NT2/D1 (cell line): ENCODE measurements at regions not wholly inside any gene's neighbourhood (a gene's known extent, or its start where the extent isn't known, plus 50 kb on each side); places are given as distances from the start of the nearest gene placed in this dataset.

Experiments
- DNase-seq: peaks from one replicate; pipeline ENCODE4 v3.0.0-alpha.2; 2011; ENCODE audit warnings: low read depth, low spot score
- H3K27me3 ChIP-seq: 2 replicates; pipeline ENCODE4 v1.6.0; 2011; ENCODE audit warnings: mild to moderate bottlenecking; ENCODE audit not compliant: insufficient read length, insufficient read depth
- H3K36me3 ChIP-seq: 2 replicates; pipeline ENCODE4 v1.6.1; 2011; ENCODE audit warnings: mild to moderate bottlenecking, low read length, mixed read lengths; ENCODE audit not compliant: insufficient read depth, insufficient read length
- H3K4me1 ChIP-seq: 2 replicates; pipeline ENCODE4 v1.5.1; 2011; ENCODE audit not compliant: insufficient read depth, insufficient read length
- H3K4me3 ChIP-seq: 2 replicates; pipeline ENCODE4 v1.5.1; 2011; ENCODE audit warnings: low read depth; ENCODE audit not compliant: insufficient read length
- H3K9ac ChIP-seq: 2 replicates; pipeline ENCODE4 v1.6.0; 2011; ENCODE audit warnings: low read depth; ENCODE audit not compliant: insufficient read length
- H3K9me3 ChIP-seq: 2 replicates; pipeline ENCODE4 v1.5.1; 2011; ENCODE audit warnings: mild to moderate bottlenecking, low read length; ENCODE audit not compliant: insufficient read depth
- SUZ12 ChIP-seq: IDR thresholded peaks from 2 replicates; pipeline ENCODE4 v1.6.1; 2011; ENCODE audit not compliant: insufficient read length, insufficient read depth; ENCODE audit errors: extremely low read depth
- YY1 ChIP-seq: IDR thresholded peaks from 2 replicates; pipeline ENCODE4 v1.6.1; 2011; ENCODE audit not compliant: insufficient read length, insufficient read depth
- ZNF274 ChIP-seq: IDR thresholded peaks from 2 replicates; pipeline ENCODE4 v1.6.1; 2011; ENCODE audit warnings: mild to moderate bottlenecking, low read depth, low read length

DNA sequence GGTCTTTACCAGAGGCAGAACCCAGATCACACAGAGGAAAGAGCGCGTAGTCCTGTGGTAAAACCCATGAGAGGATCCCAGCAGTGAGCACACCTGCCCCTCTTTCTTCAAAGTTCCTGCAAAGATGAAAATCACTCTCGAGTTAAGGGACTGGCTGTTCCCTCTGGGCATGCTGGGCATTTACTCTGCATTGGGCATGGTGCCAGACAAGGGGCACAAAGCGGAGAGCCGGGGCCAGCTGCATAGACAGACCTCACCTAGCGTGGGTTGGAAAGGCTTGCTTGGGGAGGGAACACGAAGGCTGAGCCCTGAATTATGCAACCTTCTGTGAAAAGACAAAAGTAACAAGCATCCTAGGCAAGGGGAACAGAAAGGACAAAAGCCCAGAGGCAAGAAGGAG is 120.0 kb upstream of the TCERG1L start:
- Histone ChIP-seq H3K27me3 (no peaks in the 10 kb centered on the region), H3K4me3 (no peak overlapping the region), H3K9me3 (no peaks in the 10 kb centered on the region), H3K36me3 (no peaks in the 10 kb centered on the region), H3K9ac (no peak overlapping the region), H3K4me1 (peaks cover 5% of the 10 kb centered on the region)
- TF ChIP-seq YY1 = no peak
- no peak for TF ChIP-seq ZNF274
- no peak for TF ChIP-seq SUZ12
- DNase-seq = no peak

DNA sequence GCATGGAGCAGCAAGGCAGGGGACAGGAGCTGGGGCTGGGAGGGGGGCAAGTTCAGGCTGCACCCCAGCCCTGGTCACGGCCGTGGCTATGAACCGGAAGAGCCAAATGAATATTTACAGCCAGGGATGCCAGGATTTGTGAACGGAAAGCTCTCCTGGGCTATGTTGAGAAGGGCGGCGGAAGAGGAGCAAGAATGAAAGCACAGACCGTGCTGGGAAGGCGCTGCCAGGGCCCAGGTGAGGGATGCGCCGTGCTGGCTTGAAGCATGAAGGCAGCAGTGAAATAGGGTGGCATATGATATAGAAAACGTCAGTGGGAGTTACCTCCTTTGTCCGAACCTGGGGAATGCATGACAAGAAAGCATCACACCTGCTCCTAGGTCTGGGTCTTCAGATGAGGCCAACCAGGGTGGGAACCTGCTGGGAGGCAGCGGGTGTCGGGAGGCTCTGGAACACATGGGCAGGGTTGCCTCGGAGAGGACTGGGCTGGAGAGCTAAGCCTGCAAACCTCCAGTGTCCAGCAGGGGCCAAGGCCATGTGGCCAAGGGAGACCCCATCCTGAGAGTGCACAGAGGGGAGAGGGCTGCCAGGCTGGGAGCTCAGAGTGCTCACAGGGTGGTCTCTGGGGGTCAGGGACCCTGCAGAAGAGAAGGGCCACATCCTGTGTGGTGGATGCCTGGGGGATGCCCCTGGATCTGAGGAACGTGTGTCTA is 120.6 kb upstream of the TCERG1L start:
- Histone ChIP-seq H3K27me3 (no peaks in the 10 kb centered on the region), H3K9ac (no peak overlapping the region)

DNA sequence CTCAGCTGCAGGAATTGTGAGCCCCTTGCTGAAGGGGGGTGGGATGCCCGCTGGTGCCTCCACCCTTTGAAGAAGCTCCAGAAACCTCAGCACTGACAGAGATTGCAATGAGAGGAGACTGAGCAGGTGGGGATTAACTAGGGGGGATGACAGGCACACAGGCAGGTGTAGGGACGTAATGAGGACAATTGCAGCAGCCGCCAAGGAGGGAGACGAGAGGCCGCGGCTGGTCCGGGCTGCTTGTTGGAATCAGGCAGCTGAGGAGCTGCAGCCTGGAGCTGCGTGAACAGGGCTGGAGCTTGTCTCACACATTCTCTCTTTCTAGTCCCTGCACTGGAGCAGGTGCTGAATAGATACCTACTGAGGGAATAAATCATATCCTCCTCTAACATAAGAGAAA is 122.0 kb upstream of the TCERG1L start:
- no peak for DNase-seq
- TF ChIP-seq ZNF274 (no peak), SUZ12 (no peak), YY1 (no peak)
- Histone ChIP-seq H3K36me3 (no peaks in the 10 kb centered on the region), H3K4me3 (no peak overlapping the region), H3K27me3 (no peaks in the 10 kb centered on the region), H3K4me1 (peaks cover 4% of the 10 kb centered on the region), H3K9me3 (no peaks in the 10 kb centered on the region), H3K9ac (no peak overlapping the region)

More for the DNA sequence above, 120.6 kb upstream of the TCERG1L start:
- DNase-seq = no peak
- Histone ChIP-seq H3K9me3 (no peaks in the 10 kb centered on the region), H3K4me1 (peaks cover 2% of the 10 kb centered on the region), H3K36me3 (no peaks in the 10 kb centered on the region), H3K4me3 (no peak overlapping the region)
- no peak for TF ChIP-seq ZNF274
- TF ChIP-seq SUZ12 = no peak
- TF ChIP-seq YY1 = no peak

DNA sequence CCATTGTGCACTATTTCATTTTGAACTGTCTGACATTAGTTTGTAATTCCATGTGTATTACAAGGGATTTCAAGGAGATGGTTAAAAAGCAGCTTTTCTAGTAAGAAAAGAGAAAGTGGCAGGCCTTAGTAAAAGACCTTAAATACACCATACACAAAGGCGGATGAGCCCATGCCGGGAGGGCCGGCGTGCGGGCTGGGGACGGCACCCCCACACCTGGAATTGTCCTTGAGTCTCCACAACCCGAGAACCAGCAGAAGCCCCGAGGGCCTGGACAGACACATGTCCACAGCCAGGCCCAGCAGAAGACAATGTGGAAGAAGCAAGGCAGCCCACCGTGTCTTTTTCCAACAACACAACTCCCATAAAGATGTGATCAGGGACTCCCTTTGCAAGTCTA is 123.7 kb upstream of the TCERG1L start:
- no peak for DNase-seq
- TF ChIP-seq YY1 (no peak), ZNF274 (no peak), SUZ12 (no peak)
- H3K36me3 ChIP-seq = no peaks in the 10 kb centered on the region
- no peaks in the 10 kb centered on the region for H3K9me3 ChIP-seq
- H3K27me3 ChIP-seq = no peaks in the 10 kb centered on the region
- H3K4me3 ChIP-seq = no peak overlapping the region
- H3K4me1 ChIP-seq = peaks cover 4% of the 10 kb centered on the region
- no peak overlapping the region for H3K9ac ChIP-seq

DNA sequence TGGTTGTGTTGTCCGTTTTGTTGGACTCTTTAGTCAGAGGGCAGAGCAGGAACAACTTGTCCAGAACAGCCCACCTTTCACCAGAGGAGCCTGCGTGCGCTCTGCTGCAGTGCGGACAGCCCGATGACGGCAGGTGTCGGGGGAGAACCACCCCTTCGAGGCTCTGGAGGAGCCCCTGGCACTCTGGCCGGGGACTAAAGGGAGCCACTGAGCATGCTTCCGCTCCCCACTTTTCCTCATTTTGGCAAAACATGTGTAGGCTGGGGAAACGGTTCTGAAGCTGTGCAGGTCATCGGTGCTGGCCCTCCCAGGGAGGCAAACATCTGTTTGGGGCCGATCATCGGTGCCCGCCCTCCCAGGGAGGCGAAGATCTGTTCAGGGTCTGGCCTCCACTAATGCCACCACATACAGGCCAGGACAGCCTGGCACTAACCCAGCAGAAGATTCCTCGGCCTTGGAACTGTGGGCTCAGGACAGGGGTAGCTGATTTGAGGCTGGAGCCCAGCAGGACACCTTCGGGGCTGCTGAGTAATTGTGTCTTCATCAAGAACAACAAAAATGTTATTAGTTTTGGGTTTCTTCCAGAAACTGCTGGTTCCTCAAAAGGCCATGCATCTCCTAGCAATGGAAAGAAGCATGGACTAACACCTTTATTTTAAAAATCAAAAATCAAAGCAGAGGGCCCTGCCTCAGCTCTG is 124.4 kb upstream of the TCERG1L start:
- no peak for TF ChIP-seq ZNF274
- no peak for TF ChIP-seq SUZ12
- no peak for TF ChIP-seq YY1
- Histone ChIP-seq H3K36me3 (no peaks in the 10 kb centered on the region), H3K4me3 (no peak overlapping the region), H3K9ac (no peak overlapping the region), H3K9me3 (no peaks in the 10 kb centered on the region), H3K4me1 (peaks cover 4% of the 10 kb centered on the region), H3K27me3 (no peaks in the 10 kb centered on the region)
- no peak for DNase-seq

DNA sequence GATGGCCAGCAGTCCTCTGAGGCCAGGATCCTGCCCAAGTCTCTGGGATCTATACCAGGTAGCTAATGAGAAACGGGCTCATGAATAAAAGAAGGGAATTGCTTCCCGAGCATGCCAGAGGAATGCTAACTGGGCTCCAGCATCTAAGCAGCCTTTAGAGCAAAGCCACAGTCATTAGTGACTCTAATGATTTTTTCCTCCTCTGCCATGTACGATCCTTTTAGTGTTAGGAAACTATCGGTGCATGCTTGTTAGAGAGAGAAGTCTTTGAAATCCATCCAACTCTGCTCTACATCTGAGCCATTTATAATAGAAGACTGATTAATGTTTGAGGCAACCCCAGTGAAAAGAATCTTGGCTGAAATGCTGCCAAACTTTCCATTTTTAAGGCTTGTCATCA is 124.9 kb upstream of the TCERG1L start:
- TF ChIP-seq YY1 (no peak), ZNF274 (no peak), SUZ12 (no peak)
- DNase-seq = no peak
- H3K36me3 ChIP-seq = no peaks in the 10 kb centered on the region
- no peak overlapping the region for H3K9ac ChIP-seq
- H3K27me3 ChIP-seq = no peaks in the 10 kb centered on the region
- peaks cover 4% of the 10 kb centered on the region for H3K4me1 ChIP-seq
- no peak overlapping the region for H3K4me3 ChIP-seq
- H3K9me3 ChIP-seq = no peaks in the 10 kb centered on the region

DNA sequence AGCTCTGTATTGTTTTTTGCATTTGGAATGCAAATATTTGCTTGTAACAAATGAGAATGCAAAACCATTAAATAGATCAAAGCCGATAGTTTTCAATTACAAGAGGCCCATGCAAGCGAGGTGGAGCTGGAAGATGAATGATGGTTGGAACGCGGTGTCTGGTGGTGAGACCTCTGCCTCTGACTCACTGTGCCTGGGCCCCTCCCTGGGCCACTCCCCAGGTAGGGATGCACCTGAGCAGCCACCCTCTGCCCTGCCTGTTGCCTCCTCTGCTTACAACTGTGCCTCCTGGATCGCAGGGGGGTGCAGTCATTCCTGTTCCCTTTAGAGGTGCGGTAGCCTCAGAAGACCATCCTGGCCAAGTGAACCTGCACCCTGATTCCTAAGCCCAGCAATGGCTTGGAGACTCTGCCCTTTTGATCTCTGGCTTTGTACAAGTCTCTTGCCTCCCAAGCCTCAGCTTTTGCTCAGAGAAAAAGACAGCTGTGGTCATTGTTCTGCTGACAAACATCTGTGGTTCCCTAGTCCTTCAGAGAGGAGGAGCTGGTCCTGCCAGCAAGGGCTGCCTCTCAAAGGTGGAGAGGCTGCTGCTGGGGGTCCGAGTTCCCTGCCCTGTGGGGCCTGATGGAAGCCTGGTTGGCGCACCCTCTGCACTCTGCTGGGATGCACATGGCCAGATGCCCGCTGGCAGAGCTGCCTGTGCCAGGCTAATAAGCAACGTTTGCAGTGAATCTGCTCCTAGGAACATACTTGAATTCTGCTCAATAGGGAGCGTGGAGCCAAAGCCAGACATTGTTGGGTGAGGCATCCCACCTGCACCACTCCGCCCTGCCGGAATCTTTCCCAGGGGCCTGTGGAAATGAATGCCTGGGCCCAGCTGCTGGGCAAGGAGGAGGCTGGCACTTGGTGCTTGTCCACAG is 126.3 kb upstream of the TCERG1L start:
- Histone ChIP-seq H3K36me3 (no peaks in the 10 kb centered on the region), H3K27me3 (no peaks in the 10 kb centered on the region), H3K4me1 (peaks cover 2% of the 10 kb centered on the region)

More for the DNA sequence above, 126.3 kb upstream of the TCERG1L start:
- H3K9me3 ChIP-seq = no peaks in the 10 kb centered on the region
- no peak for TF ChIP-seq YY1
- no peak overlapping the region for H3K9ac ChIP-seq
- no peak overlapping the region for H3K4me3 ChIP-seq
- DNase-seq = no peak
